ENCODE measurements at regions not wholly inside any gene's neighbourhood (a gene's known extent, or its start where the extent isn't known, plus 50 kb on each side); places are given as distances from the start of the nearest gene placed in this dataset.
"Not testable (repeated sequence)": the region's sequence is repeated elsewhere in the genome, so short reads cannot be mapped to it uniquely, and the experiment has no call there.

DNA sequence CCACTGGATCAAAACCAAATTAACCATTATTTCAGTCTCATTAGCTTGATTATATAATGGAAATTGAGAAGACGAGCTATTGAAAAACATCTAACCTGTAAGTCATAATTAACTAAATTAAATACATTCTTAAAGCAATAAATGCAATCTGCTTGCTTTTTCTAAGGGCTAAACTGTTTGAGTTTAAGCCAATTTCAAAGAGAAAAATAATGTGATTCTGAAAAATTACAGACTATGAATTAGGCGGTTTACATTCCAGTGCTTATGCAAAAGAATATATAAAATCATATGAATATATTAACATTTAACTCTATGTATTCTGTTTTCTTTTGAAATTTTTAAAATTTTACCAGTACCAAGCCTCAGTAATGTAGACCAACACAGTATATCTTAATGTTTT is 1349.4 kb downstream of the FSCB start:
- Mint-ChIP-seq H3K27ac (no peak overlapping the region), H3K27me3 (no peaks in the 10 kb centered on the region), H3K4me1 (no peaks in the 10 kb centered on the region), H3K36me3 (ENCODE audit: low read depth) (no peaks in the 10 kb centered on the region), H3K9me3 (peaks cover 4% of the 10 kb centered on the region), H3K4me3 (no peak overlapping the region)
- no peak for DNase-seq
- intact Hi-C loops (cut with micrococcal nuclease), result no loop called here

DNA sequence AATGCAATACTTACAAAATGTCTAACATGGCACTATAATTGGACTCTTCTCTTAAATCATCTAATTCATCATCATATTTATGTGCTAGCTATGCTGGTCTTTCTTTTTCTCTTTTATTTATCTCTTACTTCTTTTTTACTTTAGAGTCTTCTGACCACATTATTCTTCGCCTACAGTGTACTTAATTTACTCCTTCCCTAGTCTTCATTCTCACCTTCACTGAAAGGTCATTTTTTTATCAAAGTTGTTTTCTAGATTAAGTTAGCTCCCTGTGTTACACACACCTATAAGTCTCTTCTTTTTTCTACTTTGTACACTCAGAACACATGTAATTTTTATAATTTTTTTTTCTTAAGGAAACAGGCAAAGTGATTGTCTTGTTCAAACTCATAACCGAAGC is 1351.2 kb downstream of the FSCB start:
- Mint-ChIP-seq H3K27me3 (no peaks in the 10 kb centered on the region), H3K9me3 (peaks cover 4% of the 10 kb centered on the region), H3K27ac (no peak overlapping the region), H3K36me3 (ENCODE audit: low read depth) (no peaks in the 10 kb centered on the region), H3K4me3 (no peak overlapping the region), H3K4me1 (no peaks in the 10 kb centered on the region)
- intact Hi-C loops (cut with micrococcal nuclease), result no loop called here
- DNase-seq, result no peak

DNA sequence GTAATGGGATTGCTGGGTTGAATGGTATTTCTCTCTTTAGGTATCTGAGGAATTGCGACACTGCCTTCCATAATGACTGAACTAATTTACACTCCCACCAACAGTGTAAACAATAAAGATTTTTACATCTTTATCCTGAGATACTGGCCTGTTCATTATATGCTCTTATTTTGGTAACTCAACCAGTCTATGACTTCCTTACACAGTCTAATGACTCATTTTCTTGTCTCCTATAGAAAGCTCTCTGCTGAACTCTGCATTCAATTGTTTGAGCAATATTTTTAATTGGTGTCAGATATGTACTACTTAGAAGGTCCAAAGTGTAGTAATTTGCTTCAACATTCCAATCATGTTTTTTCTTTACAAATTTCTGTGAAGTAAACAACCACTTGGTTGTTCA is 1351.8 kb downstream of the FSCB start:
- intact Hi-C loops (cut with micrococcal nuclease), result no loop called here
- Mint-ChIP-seq H3K36me3 (ENCODE audit: low read depth) (no peaks in the 10 kb centered on the region), H3K27ac (no peak overlapping the region), H3K4me1 (no peaks in the 10 kb centered on the region), H3K4me3 (no peak overlapping the region), H3K27me3 (no peaks in the 10 kb centered on the region), H3K9me3 (peaks cover 4% of the 10 kb centered on the region)
- no peak for DNase-seq

DNA sequence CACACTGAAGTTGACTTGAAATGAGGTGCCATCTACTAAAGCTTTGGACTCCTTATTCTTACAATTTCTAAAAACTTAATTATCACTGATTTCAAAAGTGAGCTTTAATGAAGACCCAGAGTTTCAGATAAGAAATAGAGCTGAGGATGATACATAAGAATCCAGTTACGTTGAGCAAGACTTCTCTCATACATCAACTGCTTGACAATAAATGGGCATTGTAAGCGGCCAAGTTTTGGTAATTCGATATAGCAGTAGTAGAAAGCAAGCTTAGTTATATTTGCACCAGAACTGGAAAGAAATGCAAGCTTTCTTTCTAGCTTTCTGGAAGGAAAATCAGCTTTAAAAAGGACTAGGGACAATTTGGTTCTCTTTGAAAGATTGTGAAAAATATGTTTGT is 1359.6 kb downstream of the FSCB start:
- H3K27me3 Mint-ChIP-seq, result no peaks in the 10 kb centered on the region
- no peaks in the 10 kb centered on the region for H3K36me3 Mint-ChIP-seq (ENCODE audit: low read depth)
- no peak overlapping the region for H3K4me3 Mint-ChIP-seq
- H3K27ac Mint-ChIP-seq, result no peak overlapping the region
- DNase-seq, result no peak
- no peaks in the 10 kb centered on the region for H3K4me1 Mint-ChIP-seq
- H3K9me3 Mint-ChIP-seq, result no peaks in the 10 kb centered on the region
- intact Hi-C loops (cut with micrococcal nuclease), result no loop called here

DNA sequence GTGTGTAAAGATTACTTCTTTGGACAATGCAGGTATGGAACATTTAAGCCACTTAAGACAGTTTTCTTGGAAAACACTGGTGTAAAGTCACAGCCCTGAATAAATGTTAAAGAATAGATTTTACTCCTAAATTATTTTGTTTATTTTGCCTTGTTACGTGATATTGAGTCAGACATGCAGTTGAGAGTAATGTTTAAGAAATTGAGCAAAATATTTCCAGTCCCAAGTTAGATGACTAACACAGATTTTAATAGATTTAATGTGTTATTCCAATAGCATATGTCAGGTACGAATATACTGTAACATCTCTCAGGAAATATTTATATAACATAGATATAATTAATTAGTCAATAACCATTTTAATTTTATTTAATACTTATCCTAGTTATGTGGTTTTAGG is 1361.7 kb downstream of the FSCB start:
- intact Hi-C loops (cut with micrococcal nuclease), result no loop called here
- no peak overlapping the region for H3K4me3 Mint-ChIP-seq
- H3K27ac Mint-ChIP-seq, result no peak overlapping the region
- no peaks in the 10 kb centered on the region for H3K4me1 Mint-ChIP-seq
- no peak for DNase-seq
- no peaks in the 10 kb centered on the region for H3K9me3 Mint-ChIP-seq
- no peaks in the 10 kb centered on the region for H3K36me3 Mint-ChIP-seq (ENCODE audit: low read depth)
- no peaks in the 10 kb centered on the region for H3K27me3 Mint-ChIP-seq

DNA sequence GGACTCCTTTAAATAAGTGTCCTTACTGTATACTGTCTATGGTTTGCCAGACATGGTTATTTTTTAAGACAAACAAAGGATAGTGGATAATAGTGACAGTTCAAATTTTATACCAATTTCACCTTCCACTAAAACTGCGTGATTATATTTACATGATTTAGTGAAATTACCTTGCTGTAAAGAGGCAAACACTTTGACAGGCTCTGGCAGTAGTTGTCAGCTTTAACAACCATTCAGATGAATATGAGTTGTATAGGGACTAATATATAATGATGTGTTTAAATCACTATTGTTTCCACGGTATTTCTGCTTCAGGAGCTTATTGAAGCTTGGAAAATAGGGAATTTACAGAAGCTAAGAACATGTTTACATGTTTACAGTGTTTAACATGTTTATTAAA is 1364.0 kb downstream of the FSCB start:
- H3K27ac Mint-ChIP-seq, result no peak overlapping the region
- intact Hi-C loops (cut with micrococcal nuclease), result no loop called here

DNA sequence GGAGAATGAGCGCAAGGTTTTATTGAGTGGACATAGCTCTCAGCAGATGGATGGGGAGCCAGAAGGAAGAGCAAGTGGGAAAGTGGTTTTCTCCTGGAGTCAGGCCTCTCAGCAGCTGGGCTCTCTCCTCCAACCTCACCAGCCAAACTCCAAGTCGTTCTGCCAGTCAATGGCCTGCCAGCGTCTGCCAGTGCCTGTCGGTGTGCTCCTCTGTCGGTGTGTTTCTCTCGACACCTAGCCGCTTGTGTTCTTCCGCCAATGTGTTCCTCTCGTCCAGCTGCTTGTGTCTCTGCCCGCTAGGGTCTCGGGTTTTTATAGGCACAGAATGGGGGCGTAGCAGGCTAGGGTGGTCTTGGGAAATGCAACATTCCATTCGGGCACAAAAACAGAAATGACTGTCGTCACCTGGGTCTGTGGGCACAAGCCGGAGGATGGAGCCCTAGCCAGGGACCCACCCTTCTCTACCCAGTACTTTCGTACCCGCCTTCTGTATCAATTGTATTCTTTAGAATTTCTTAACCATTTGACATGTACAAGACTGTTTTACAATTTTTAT is 1365.4 kb downstream of the FSCB start:
- Mint-ChIP-seq H3K27ac (no peak overlapping the region), H3K4me1 (no peaks in the 10 kb centered on the region), H3K4me3 (no peak overlapping the region), H3K9me3 (peaks cover 4% of the 10 kb centered on the region), H3K27me3 (no peaks in the 10 kb centered on the region), H3K36me3 (ENCODE audit: low read depth) (no peaks in the 10 kb centered on the region)
- intact Hi-C loops (cut with micrococcal nuclease), result no loop called here
- DNase-seq, result no peak

More for the DNA sequence above, 1364.0 kb downstream of the FSCB start:
- DNase-seq, result no peak
- Mint-ChIP-seq H3K36me3 (ENCODE audit: low read depth) (no peaks in the 10 kb centered on the region), H3K27me3 (no peaks in the 10 kb centered on the region), H3K9me3 (peaks cover 4% of the 10 kb centered on the region), H3K4me3 (no peak overlapping the region), H3K4me1 (no peaks in the 10 kb centered on the region)

DNA sequence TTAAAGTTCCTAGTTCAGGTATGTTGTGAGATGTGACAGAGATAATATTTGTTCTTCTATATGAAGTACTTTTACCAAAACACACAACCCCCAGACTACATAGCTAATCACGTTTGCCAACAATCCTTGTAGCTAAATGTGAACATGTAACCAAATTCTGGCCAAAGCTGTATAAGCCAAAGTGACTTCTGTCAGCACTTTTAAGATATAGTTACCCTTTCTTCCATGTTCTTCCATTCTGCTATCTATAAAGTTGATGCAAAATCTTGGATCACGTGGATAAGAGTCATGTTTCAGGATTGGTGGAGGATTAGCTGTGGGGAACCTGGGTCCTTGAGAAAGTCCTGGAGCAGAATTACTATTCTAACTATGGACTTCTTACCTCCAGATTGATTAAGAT is 1366.6 kb downstream of the FSCB start:
- intact Hi-C loops (cut with micrococcal nuclease), result no loop called here
- Mint-ChIP-seq H3K36me3 (ENCODE audit: low read depth) (no peaks in the 10 kb centered on the region), H3K4me3 (no peak overlapping the region), H3K27ac (no peak overlapping the region), H3K9me3 (peaks cover 7% of the 10 kb centered on the region), H3K27me3 (no peaks in the 10 kb centered on the region), H3K4me1 (no peaks in the 10 kb centered on the region)
- DNase-seq, result no peak

DNA sequence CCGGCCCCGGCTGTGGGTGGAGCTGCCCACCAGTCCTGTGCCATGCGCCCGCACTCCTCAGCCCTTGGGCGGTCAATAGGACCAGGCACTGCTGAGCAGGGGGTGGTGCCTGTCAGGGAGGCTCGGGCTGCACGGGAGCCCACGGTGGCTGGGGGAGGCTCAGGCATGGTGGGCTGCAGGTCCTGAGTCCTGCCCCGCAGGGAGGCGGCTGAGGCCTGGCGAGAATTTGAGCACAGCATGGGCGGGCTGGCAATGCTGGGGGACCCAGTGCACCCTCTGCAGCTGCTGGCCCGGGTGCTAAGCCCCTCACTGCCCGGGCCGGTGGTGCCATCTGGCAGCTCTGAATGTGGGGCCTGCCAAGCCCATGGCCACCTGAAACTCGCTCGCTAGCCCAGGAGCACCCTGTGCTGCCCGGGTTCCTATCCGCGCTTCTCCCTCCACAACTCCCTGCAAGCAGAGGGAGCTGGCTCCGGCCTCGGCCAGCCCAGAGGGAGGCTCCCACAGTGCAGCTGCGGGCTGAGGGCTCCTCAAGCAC is 1371.1 kb downstream of the FSCB start:
- no peaks in the 10 kb centered on the region for H3K4me1 Mint-ChIP-seq
- no peak for DNase-seq
- H3K27ac Mint-ChIP-seq, result no peak overlapping the region
- no peak overlapping the region for H3K4me3 Mint-ChIP-seq
- intact Hi-C loops (cut with micrococcal nuclease), result no loop called here
- H3K36me3 Mint-ChIP-seq (ENCODE audit: low read depth), result no peaks in the 10 kb centered on the region
- H3K9me3 Mint-ChIP-seq, result peaks cover 20% of the 10 kb centered on the region
- H3K27me3 Mint-ChIP-seq, result no peaks in the 10 kb centered on the region

DNA sequence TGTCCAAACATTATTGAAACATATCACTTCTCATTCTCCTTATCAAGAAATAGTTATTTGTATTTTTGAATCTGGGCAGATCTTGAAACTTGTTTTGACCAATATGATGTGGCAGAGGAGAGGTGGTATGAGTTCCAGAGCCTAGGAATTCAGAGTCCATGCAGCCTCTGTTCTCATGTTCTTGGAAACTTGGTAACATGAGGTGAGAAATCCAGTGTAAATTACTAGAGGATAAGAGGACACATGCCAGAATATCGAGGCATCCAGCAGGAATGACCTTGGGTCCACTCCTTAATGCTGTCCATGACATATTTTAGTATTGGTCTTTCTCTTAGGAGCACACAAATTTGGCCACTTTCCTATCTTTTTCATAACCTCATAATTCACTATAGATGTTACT is 1374.6 kb downstream of the FSCB start:
- H3K4me3 Mint-ChIP-seq, result no peak overlapping the region
- no peak for DNase-seq
- no peaks in the 10 kb centered on the region for H3K27me3 Mint-ChIP-seq
- no peaks in the 10 kb centered on the region for H3K36me3 Mint-ChIP-seq (ENCODE audit: low read depth)
- H3K4me1 Mint-ChIP-seq, result no peaks in the 10 kb centered on the region
- no peak overlapping the region for H3K27ac Mint-ChIP-seq
- peaks cover 17% of the 10 kb centered on the region for H3K9me3 Mint-ChIP-seq
- intact Hi-C loops (cut with micrococcal nuclease), result no loop called here

DNA sequence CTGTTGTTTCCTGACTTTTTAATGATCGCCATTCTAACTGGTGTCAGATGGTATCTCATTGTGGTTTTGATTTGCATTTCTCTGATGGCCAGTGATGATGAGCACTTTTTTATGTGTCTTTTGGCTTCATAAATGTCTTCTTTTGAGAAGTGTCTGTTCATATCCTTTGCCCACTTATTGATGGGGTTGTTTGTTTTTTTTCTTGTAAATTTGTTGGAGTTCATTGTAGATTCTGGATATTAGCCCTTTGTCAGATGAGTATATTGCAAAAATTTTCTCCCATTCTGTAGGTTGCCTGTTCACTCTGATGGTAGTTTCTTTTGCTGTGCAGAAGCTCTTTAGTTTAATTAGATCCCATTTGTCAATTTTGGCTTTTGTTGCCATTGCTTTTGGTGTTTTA is 1378.7 kb downstream of the FSCB start:
- H3K4me1 Mint-ChIP-seq; H3K4me3 Mint-ChIP-seq; H3K36me3 Mint-ChIP-seq (ENCODE audit: low read depth); DNase-seq; intact Hi-C loops (cut with micrococcal nuclease); H3K27me3 Mint-ChIP-seq; H3K9me3 Mint-ChIP-seq; H3K27ac Mint-ChIP-seq: not testable (repeated sequence)

DNA sequence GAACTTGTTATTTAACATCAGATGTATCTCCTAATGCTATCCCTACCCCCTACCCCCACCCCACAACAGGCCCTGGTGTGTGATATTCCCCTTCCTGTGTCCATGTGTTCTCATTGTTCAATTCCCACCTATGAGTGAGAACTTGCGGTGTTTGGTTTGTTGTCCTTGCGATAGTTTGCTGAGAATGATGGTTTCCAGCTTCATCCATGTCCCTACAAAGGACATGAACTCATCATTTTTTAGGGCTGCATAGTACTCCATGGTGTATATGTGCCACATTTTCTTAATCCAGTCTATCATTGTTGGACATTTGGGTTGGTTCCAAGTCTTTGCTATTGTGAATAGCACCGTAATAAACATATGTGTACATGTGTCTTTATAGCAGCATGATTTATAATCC is 1379.2 kb downstream of the FSCB start:
- H3K27ac Mint-ChIP-seq; intact Hi-C loops (cut with micrococcal nuclease): not testable (repeated sequence)

DNA sequence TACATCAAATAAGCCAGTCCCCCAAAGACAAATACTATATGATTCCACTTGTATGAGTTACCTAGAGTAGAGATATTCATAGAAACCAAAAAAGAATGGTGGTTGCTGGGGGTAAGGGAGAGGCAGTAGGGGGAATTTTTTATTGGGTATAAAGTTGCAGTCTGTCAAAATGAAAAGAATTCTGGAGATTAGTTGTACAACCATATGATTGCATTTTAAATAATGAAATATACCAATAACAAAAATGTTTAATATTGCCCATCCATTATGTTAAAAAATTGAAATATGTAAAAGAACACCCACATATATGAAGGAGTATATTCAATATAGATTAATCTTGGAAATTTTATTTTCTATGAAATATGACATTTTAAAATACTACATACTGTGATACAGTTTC is 1383.5 kb downstream of the FSCB start:
- Mint-ChIP-seq H3K27me3 (no peaks in the 10 kb centered on the region), H3K27ac (no peak overlapping the region)
- intact Hi-C loops (cut with micrococcal nuclease), result no loop called here

More for the DNA sequence above, 1379.2 kb downstream of the FSCB start:
- not testable (repeated sequence) for H3K4me1 Mint-ChIP-seq; H3K9me3 Mint-ChIP-seq; H3K27me3 Mint-ChIP-seq; H3K36me3 Mint-ChIP-seq (ENCODE audit: low read depth); DNase-seq; H3K4me3 Mint-ChIP-seq

DNA sequence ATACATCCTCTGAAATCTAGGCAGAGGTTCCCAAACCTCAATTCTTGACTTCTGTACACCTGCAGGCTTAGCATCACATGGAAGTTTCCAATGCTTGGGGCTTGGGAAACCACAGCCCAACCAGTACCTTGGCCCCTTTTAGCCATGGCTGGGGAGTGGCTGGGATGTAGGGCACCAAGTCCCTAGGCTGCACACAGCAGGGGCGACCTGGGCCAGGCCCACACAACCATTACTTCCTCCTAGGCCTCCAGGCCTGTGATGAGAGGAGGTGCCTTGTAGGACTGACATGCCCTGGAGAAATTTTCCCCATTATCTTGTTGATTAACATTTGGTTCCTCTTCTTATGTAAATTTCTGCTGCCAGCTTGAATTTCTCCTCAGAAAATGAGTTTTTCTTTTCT is 1387.4 kb downstream of the FSCB start:
- Mint-ChIP-seq H3K9me3 (peaks cover 3% of the 10 kb centered on the region), H3K36me3 (ENCODE audit: low read depth) (no peaks in the 10 kb centered on the region), H3K4me3 (no peak overlapping the region), H3K27ac (no peak overlapping the region), H3K27me3 (no peaks in the 10 kb centered on the region), H3K4me1 (no peaks in the 10 kb centered on the region)
- intact Hi-C loops (cut with micrococcal nuclease), result no loop called here
- DNase-seq, result no peak

More for the DNA sequence above, 1383.5 kb downstream of the FSCB start:
- no peaks in the 10 kb centered on the region for H3K36me3 Mint-ChIP-seq (ENCODE audit: low read depth)
- no peaks in the 10 kb centered on the region for H3K9me3 Mint-ChIP-seq
- no peaks in the 10 kb centered on the region for H3K4me1 Mint-ChIP-seq
- H3K4me3 Mint-ChIP-seq, result no peak overlapping the region
- no peak for DNase-seq

DNA sequence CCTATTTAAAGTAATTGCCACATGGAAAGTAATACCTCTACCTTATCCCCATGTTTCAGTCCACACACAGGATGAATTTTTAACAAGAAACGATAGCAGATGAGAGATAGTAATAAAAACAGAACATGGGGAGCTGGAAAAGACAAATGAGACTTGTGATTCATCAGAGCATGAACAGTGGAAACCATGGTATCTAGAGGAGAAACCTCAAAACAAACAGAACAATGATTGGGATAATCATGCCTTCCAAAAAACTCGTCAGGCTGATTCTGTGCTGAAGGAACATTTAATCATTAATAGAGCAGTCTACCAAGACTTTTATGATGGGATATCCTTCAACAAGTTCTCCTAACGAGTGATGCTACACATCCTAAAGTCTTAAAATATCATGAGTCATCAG is 1390.7 kb downstream of the FSCB start:
- intact Hi-C loops (cut with micrococcal nuclease), result no loop called here
- Mint-ChIP-seq H3K4me1 (no peaks in the 10 kb centered on the region), H3K27ac (no peak overlapping the region)

More for the DNA sequence above, 1390.7 kb downstream of the FSCB start:
- Mint-ChIP-seq H3K9me3 (peaks cover 3% of the 10 kb centered on the region), H3K36me3 (ENCODE audit: low read depth) (no peaks in the 10 kb centered on the region), H3K27me3 (no peaks in the 10 kb centered on the region), H3K4me3 (no peak overlapping the region)
- no peak for DNase-seq
